ENCODE measurements at regions not wholly inside any gene's neighbourhood (a gene's known extent, or its start where the extent isn't known, plus 50 kb on each side); places are given as distances from the start of the nearest gene placed in this dataset.
A peak's percentile ranks its signal among the peaks of the same experiment; 100 is the strongest.

- no peaks in the 10 kb centered on the region for H3K36me3 ChIP-seq (ENCODE audit: insufficient read depth, low read length)
- no peak overlapping the region for H3K4me2 ChIP-seq (ENCODE audit: low read length)
- H3K27me3 ChIP-seq (ENCODE audit: insufficient read depth, low read depth, low read length) = no peaks in the 10 kb centered on the region
- peaks cover 3% of the 10 kb centered on the region for H3K79me2 ChIP-seq (replicated peaks; ENCODE audit: insufficient read depth, low read length)
- H3K9ac ChIP-seq (ENCODE audit: low read length) = peak overlapping the region; percentile 66
- no peaks in the 10 kb centered on the region for H3K9me3 ChIP-seq (ENCODE audit: low read length)
- H4K20me1 ChIP-seq (ENCODE audit: insufficient read depth) = no peaks in the 10 kb centered on the region
- H3K9me2 ChIP-seq (ENCODE audit: insufficient read depth, low read length) = no peaks in the 10 kb centered on the region
- H3K27ac ChIP-seq (ENCODE audit: low read length) = no peak overlapping the region
- no peaks in the 10 kb centered on the region for H3F3A ChIP-seq (ENCODE audit: insufficient read depth, low read length, poor library complexity, severe bottlenecking)
- H2AFZ ChIP-seq (ENCODE audit: low read depth, low read length) = peak overlapping the region; percentile 51
- TF ChIP-seq RAD21 (conservative IDR thresholded peaks at IDR 0.05) (no peak), MXI1 (conservative IDR thresholded peaks at IDR 0.05; ENCODE audit: poor library complexity, severe bottlenecking) (no peak), EZH2 (IDR thresholded peaks at IDR 0.05; ENCODE audit: borderline replicate concordance, insufficient read depth, low read length, poor library complexity, severe bottlenecking) (no peak), SMC3 (conservative IDR thresholded peaks at IDR 0.05; ENCODE audit: poor library complexity) (no peak), CTCF (IDR thresholded peaks at IDR 0.05; ENCODE audit: poor library complexity, severe bottlenecking) (no peak), EP300 (conservative IDR thresholded peaks at IDR 0.05; ENCODE audit: poor library complexity, severe bottlenecking) (no peak), TAF1 (IDR thresholded peaks at IDR 0.05; ENCODE audit: low read depth) (no peak), REST (IDR thresholded peaks at IDR 0.05; ENCODE audit: borderline replicate concordance) (no peak), POLR2AphosphoS5 (IDR thresholded peaks at IDR 0.05) (no peak)
- H3K4me3 ChIP-seq (ENCODE audit: low read length) = peak overlapping the region; percentile 66
These were observed 149.3 kb upstream of the AFDN start for GRCh38 chr6:167677422-167677789.

GRCh38 chr6:167678102-167679101 lies 148.3 kb upstream of the AFDN start:
- H3K27me3 ChIP-seq (ENCODE audit: insufficient read depth, low read depth, low read length) = no peaks in the 10 kb centered on the region
- H3K36me3 ChIP-seq (ENCODE audit: insufficient read depth, low read length) = no peaks in the 10 kb centered on the region
- H3K9me2 ChIP-seq (ENCODE audit: insufficient read depth, low read length) = no peaks in the 10 kb centered on the region
- peak overlapping the region; percentile 94 for H2AFZ ChIP-seq (ENCODE audit: low read depth, low read length)
- no peaks in the 10 kb centered on the region for H3F3A ChIP-seq (ENCODE audit: insufficient read depth, low read length, poor library complexity, severe bottlenecking)
- H3K9me3 ChIP-seq (ENCODE audit: low read length) = no peaks in the 10 kb centered on the region
- H3K4me2 ChIP-seq (ENCODE audit: low read length) = peak overlapping the region; percentile 37
- peak overlapping the region; percentile 66 for H3K4me3 ChIP-seq (ENCODE audit: low read length)
- H3K79me2 ChIP-seq (replicated peaks; ENCODE audit: insufficient read depth, low read length) = peaks cover 3% of the 10 kb centered on the region
- peak overlapping the region; percentile 10 for H3K27ac ChIP-seq (ENCODE audit: low read length)
- peak overlapping the region; percentile 66 for H3K9ac ChIP-seq (ENCODE audit: low read length)
- peak; percentile 22 for TF ChIP-seq POLR2AphosphoS5 (IDR thresholded peaks at IDR 0.05)
- TF ChIP-seq TAF1 (IDR thresholded peaks at IDR 0.05; ENCODE audit: low read depth) = peak; percentile 27
- TF ChIP-seq MXI1 (conservative IDR thresholded peaks at IDR 0.05; ENCODE audit: poor library complexity, severe bottlenecking) = no peak
- no peaks in the 10 kb centered on the region for H4K20me1 ChIP-seq (ENCODE audit: insufficient read depth)
